IPS-NIHi7 (cell line): ENCODE measurements at regions not wholly inside any gene's neighbourhood (a gene's known extent, or its start where the extent isn't known, plus 50 kb on each side); places are given as distances from the start of the nearest gene placed in this dataset.
"Not testable (repeated sequence)": the region's sequence is repeated elsewhere in the genome, so short reads cannot be mapped to it uniquely, and the experiment has no call there.

Source experiments
- DNase-seq: peaks from one replicate; pipeline ENCODE4 v3.0.0; 2012; ENCODE audit warnings: mixed read lengths; ENCODE audit errors: extremely low spot score

DNA sequence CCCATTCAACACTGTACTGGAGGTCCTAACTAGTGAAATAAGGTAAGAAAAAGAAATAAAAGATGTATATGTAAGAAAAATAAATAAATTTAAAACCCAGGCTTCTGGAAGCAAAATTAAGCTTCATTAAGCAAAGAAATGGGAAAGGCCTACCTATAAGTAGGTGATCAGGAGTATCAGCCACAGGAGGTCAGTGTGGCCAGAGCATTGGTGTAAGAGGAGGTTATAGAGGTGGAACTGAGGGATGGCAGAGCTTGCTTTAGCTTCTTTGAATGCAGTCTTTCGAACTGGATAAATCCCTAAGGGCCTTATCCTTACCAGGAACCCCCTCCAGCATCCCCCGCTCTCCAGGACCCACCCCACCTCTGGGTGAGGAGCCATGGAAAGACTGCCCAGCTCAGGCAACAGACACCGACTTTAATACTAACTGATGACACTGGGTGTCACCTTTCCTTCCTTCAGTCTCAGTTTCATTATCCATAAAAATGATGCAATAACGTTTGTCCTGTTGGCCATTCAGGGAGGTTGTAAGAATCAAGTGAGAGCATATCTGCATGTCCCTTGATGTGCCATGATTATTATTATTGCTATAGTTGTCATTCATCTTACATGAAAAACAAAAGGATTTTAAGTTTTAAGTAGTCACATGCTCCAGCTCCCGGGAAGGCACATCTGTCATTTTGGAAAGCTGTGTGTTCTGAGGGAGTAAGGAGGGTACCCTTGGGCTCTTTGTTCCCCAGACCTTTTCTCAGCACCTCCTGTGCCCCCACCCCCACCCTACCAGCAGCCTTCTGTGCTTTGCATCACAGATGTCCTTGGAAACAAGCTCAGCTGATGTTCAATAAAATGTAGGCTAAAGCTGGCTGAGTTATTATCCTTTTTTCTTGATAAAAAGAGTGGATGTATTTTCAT lies 50.8 kb upstream of the CTNNA1 start:
- peak; percentile 13 for DNase-seq

GRCh38 chr5:138701678-138702077 lies 51.5 kb upstream of the CTNNA1 start:
- DNase-seq, result no peak

- DNase-seq, result no peak
Measured at GRCh38 chr5:138700581-138701362, 52.5 kb upstream of the CTNNA1 start.

GRCh38 chr5:138699482-138699881 lies 53.7 kb upstream of the CTNNA1 start:
- no peak for DNase-seq

DNA sequence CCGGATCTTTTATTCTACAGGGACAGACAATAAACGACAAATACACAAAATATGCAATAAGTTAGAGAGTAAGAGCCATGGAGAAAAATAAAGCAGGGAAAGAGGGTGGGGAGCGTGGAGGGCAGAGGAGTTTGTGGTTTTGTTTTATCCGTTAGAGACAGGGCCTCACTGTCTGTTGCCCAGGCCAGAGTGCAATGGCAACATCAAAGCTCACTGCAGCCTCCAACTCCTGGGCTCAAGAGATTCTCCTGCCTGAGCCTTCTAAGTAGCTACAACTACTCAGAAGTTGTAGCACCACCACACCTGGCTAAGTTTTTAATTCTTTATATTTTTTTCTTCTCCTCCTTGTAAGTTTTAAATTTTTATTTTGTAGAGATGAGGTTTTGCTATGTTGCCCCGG lies 54.5 kb upstream of the CTNNA1 start:
- DNase-seq, result no peak

GRCh38 chr5:138697720-138698360 lies 55.4 kb upstream of the CTNNA1 start:
- no peak for DNase-seq

DNA sequence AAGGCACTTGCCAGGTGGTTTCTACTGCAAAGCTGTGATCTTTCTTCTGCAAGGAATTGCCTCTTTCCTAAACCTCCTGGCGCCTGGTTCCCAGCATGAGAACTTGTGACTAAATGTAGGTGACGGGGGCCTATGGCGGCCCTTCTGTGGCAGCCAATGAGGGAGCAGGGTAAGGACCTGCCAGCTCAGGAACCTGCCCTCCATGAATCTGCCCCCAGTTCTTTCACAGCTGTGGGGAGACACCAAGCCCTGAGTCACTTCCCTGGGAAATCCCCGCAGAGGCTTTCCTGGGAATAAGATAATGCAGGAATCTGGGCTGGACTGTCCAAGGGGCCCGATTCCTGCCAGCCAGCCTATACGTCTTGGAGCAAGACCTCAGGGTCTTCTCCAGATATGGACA lies 56.7 kb upstream of the CTNNA1 start:
- peak; percentile 55 for DNase-seq

- no peak for DNase-seq
Measured at GRCh38 chr5:138695781-138696180, 57.4 kb upstream of the CTNNA1 start.

DNA sequence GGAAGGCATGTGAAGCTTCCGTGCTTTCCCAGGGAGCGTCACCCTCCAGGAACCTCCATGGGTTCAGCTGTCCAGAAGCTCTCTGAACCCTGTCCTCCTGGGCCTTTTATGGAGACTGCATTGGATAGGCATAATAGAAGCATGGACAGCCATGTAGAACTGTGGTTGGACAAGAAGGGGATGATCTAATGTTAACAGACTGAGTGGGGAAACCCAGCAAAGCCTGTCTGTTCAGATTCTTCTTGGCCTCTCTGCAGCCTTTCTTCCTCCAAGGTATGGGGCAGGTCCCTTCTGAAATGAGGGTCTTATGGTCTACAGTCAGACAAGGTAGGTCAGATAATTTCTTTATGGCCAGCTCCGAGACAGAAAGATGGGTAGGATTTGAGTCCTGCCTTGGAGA lies 59.1 kb upstream of the CTNNA1 start:
- no peak for DNase-seq

- DNase-seq, result no peak
Measured at GRCh38 chr5:138692370-138692769, 60.9 kb upstream of the CTNNA1 start.

DNA sequence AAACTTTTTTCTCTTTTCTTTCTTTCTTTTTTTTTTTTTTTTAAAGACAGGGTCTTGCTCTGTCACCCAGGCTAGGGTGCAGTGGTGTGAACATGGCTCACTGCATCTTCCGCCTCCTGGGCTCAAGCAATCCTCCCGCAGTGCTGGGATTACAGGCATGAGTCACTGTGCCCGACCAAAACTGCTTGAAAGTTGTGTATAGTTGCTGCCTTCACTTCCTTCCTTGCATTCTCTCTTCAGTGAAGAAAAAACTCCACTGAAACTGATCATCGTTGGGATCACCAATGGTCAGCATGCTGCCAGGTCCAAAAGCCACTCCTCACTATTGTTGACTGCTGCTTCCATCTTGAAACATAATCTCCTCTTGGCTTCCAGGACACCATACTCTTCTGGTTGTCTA lies 66.6 kb upstream of the CTNNA1 start:
- no peak for DNase-seq

DNA sequence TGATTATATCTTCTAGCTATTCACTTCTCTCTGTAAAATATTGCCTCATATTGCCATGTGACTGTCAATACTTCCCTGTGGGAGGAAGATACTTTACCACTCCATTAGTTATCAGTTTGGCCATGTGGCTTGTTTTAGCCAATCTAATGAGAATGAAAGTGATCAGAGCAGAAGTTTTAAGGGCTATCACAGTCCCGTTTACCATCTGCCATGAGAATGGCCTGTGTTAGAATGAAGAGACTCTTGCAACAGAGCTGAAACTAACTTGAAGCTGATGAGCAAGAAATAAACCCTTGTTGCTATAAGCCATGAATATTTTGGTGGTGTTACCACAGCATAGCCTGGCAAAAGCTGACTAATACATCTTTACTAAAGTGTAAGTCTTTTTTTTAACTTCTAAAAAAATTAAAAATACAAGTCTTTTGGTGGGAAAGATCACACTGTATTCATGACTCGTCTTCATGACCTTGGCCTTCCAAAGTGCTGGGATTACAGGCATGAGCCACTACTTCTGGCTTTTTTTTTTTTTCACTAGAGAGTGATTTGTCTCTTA lies 68.0 kb upstream of the CTNNA1 start:
- no peak for DNase-seq

DNA sequence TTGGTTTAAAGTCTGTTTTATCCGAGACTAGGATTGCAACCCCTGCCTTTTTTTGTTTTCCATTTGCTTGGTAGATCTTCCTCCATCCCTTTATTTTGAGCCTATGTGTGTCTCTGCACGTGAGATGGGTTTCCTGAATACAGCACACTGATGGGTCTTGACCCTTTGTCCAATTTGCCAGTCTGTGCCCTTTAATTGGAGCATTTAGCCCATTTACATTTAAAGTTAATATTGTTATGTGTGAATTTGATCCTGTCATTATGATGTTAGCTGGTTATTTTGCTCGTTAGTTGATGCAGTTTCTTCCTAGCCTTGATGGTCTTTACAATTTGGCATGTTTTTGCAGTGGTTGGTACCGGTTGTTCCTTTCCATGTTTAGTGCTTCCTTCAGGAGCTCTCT lies 70.8 kb upstream of the CTNNA1 start:
- DNase-seq, result not testable (repeated sequence)

- DNase-seq, result not testable (repeated sequence)
Measured at GRCh38 chr5:138678826-138679225, 74.4 kb upstream of the CTNNA1 start.

GRCh38 chr5:138677782-138678181 lies 75.4 kb upstream of the CTNNA1 start:
- no peak for DNase-seq

- DNase-seq, result no peak
Measured at GRCh38 chr5:138676556-138677193, 76.5 kb upstream of the CTNNA1 start.

GRCh38 chr5:138676002-138676401 lies 77.2 kb upstream of the CTNNA1 start:
- no peak for DNase-seq

GRCh38 chr5:138668451-138669380 lies 84.5 kb upstream of the CTNNA1 start:
- DNase-seq, result no peak

DNA sequence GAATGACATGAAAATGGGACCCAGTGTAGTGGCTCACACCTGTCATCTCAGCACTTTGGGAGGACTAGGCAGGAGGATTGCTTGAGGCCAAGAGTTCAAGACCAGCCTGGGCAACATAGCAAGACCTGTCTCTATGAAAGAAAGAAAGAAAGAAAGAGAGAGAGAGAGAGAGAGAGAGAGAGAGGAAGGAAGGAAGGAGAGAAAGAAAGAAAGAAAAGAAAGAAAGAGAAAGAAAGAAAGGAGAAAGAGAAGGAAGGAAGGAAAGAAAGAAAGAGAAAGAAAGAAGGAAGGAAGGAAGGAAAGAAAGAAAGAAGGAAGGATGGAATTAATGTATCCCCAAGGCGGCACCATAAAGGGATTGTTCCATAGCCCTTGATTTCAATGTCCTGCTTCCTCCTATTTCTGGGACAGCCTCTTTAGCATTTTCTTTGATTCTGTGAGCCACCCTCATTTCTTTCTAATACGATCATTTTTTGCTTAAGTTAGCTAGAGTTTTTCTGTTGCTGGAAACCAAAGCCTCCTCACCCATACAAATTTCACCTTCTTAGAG lies 85.4 kb upstream of the CTNNA1 start:
- not testable (repeated sequence) for DNase-seq

GRCh38 chr5:138666226-138666742 lies 86.9 kb upstream of the CTNNA1 start:
- no peak for DNase-seq
